NT2/D1 (cell line): ENCODE measurements at regions not wholly inside any gene's neighbourhood (a gene's known extent, or its start where the extent isn't known, plus 50 kb on each side); places are given as distances from the start of the nearest gene placed in this dataset.

Experiments used
- DNase-seq: peaks from one replicate; pipeline ENCODE4 v3.0.0-alpha.2; 2011; ENCODE audit warnings: low read depth, low spot score
- H3K27me3 ChIP-seq: 2 replicates; pipeline ENCODE4 v1.6.0; 2011; ENCODE audit warnings: mild to moderate bottlenecking; ENCODE audit not compliant: insufficient read length, insufficient read depth
- H3K36me3 ChIP-seq: 2 replicates; pipeline ENCODE4 v1.6.1; 2011; ENCODE audit warnings: mild to moderate bottlenecking, low read length, mixed read lengths; ENCODE audit not compliant: insufficient read depth, insufficient read length
- H3K4me1 ChIP-seq: 2 replicates; pipeline ENCODE4 v1.5.1; 2011; ENCODE audit not compliant: insufficient read depth, insufficient read length
- H3K4me3 ChIP-seq: 2 replicates; pipeline ENCODE4 v1.5.1; 2011; ENCODE audit warnings: low read depth; ENCODE audit not compliant: insufficient read length
- H3K9ac ChIP-seq: 2 replicates; pipeline ENCODE4 v1.6.0; 2011; ENCODE audit warnings: low read depth; ENCODE audit not compliant: insufficient read length
- H3K9me3 ChIP-seq: 2 replicates; pipeline ENCODE4 v1.5.1; 2011; ENCODE audit warnings: mild to moderate bottlenecking, low read length; ENCODE audit not compliant: insufficient read depth
- SUZ12 ChIP-seq: IDR thresholded peaks from 2 replicates; pipeline ENCODE4 v1.6.1; 2011; ENCODE audit not compliant: insufficient read length, insufficient read depth; ENCODE audit errors: extremely low read depth
- YY1 ChIP-seq: IDR thresholded peaks from 2 replicates; pipeline ENCODE4 v1.6.1; 2011; ENCODE audit not compliant: insufficient read length, insufficient read depth
- ZNF274 ChIP-seq: IDR thresholded peaks from 2 replicates; pipeline ENCODE4 v1.6.1; 2011; ENCODE audit warnings: mild to moderate bottlenecking, low read depth, low read length

- no peak for DNase-seq
- H3K9me3 ChIP-seq: no peaks in the 10 kb centered on the region
- no peak overlapping the region for H3K9ac ChIP-seq
- no peaks in the 10 kb centered on the region for H3K27me3 ChIP-seq
- TF ChIP-seq YY1: no peak
- TF ChIP-seq SUZ12: no peak
- TF ChIP-seq ZNF274: no peak
- no peaks in the 10 kb centered on the region for H3K36me3 ChIP-seq
- no peaks in the 10 kb centered on the region for H3K4me1 ChIP-seq
- H3K4me3 ChIP-seq: no peak overlapping the region
These were observed 177.6 kb downstream of the DEPDC1B start for GRCh38 chr5:60522292-60522905.

GRCh38 chr5:60521376-60522291 is 178.3 kb downstream of the DEPDC1B start:
- no peak overlapping the region for H3K4me3 ChIP-seq
- H3K27me3 ChIP-seq: no peaks in the 10 kb centered on the region
- H3K9ac ChIP-seq: no peak overlapping the region
- DNase-seq: no peak
- no peaks in the 10 kb centered on the region; the same call in 1 of the 2 replicates for H3K9me3 ChIP-seq
- no peaks in the 10 kb centered on the region for H3K36me3 ChIP-seq
- TF ChIP-seq SUZ12 (no peak), ZNF274 (no peak), YY1 (no peak)
- H3K4me1 ChIP-seq: no peaks in the 10 kb centered on the region

- TF ChIP-seq SUZ12: no peak
- TF ChIP-seq ZNF274: no peak
- Histone ChIP-seq H3K9ac (no peak overlapping the region), H3K4me3 (no peak overlapping the region), H3K36me3 (no peaks in the 10 kb centered on the region), H3K27me3 (no peaks in the 10 kb centered on the region), H3K4me1 (no peaks in the 10 kb centered on the region), H3K9me3 (no peaks in the 10 kb centered on the region; the same call in 1 of the 2 replicates)
- no peak for DNase-seq
These were observed 179.3 kb downstream of the DEPDC1B start for GRCh38 chr5:60520451-60521227.

GRCh38 chr5:60519372-60519771 is 180.6 kb downstream of the DEPDC1B start:
- no peaks in the 10 kb centered on the region for H3K4me1 ChIP-seq
- H3K27me3 ChIP-seq: no peaks in the 10 kb centered on the region
- H3K9me3 ChIP-seq: no peaks in the 10 kb centered on the region; the same call in 1 of the 2 replicates

GRCh38 chr5:60517850-60518249 is 182.1 kb downstream of the DEPDC1B start:
- DNase-seq: no peak
- H3K36me3 ChIP-seq: no peaks in the 10 kb centered on the region
- no peaks in the 10 kb centered on the region for H3K27me3 ChIP-seq
- no peak overlapping the region for H3K9ac ChIP-seq
- H3K4me3 ChIP-seq: no peak overlapping the region
- H3K4me1 ChIP-seq: no peaks in the 10 kb centered on the region
- TF ChIP-seq YY1 (no peak), ZNF274 (no peak), SUZ12 (no peak)
- no peaks in the 10 kb centered on the region; the same call in 1 of the 2 replicates for H3K9me3 ChIP-seq

More at GRCh38 chr5:60519372-60519771, 180.6 kb downstream of the DEPDC1B start:
- Histone ChIP-seq H3K9ac (no peak overlapping the region), H3K4me3 (no peak overlapping the region), H3K36me3 (no peaks in the 10 kb centered on the region)
- TF ChIP-seq ZNF274 (no peak), YY1 (no peak), SUZ12 (no peak)
- no peak for DNase-seq

GRCh38 chr5:60517094-60517694 is 182.8 kb downstream of the DEPDC1B start:
- no peaks in the 10 kb centered on the region for H3K4me1 ChIP-seq
- no peaks in the 10 kb centered on the region for H3K36me3 ChIP-seq
- H3K9me3 ChIP-seq: no peaks in the 10 kb centered on the region; the same call in 1 of the 2 replicates
- no peak overlapping the region for H3K4me3 ChIP-seq
- no peak overlapping the region for H3K9ac ChIP-seq
- DNase-seq: no peak
- TF ChIP-seq SUZ12 (no peak), ZNF274 (no peak), YY1 (no peak)
- H3K27me3 ChIP-seq: no peaks in the 10 kb centered on the region
